Ovary (tissue), 7 donors: ENCODE measurements at regions not wholly inside any gene's neighbourhood (a gene's known extent, or its start where the extent isn't known, plus 50 kb on each side); places are given as distances from the start of the nearest gene placed in this dataset.

Experiments
- DNase-seq, 5 donors: peaks; one replicate each; pipeline ENCODE4 v3.0.0-alpha.2; 2019 to 2020
- H3K27ac ChIP-seq, 2 donors: fragments of 200-600 bp; one replicate each; pipeline versions ENCODE4 v1.5.1 to v1.8.0; 2019 to 2022
- H3K27me3 ChIP-seq: fragments of 200-600 bp; one replicate; pipeline ENCODE4 v1.8.0; 2022
- H3K36me3 ChIP-seq: fragments of 200-600 bp; sonication (generic); one replicate; pipeline ENCODE4 v1.5.1; 2019
- H3K4me1 ChIP-seq: one replicate; pipeline ENCODE4 v1.8.1; 2013; ENCODE audit warnings: mild to moderate bottlenecking, moderate library complexity; ENCODE audit not compliant: insufficient read depth
- H3K4me3 ChIP-seq: fragments of 200-600 bp; sonication (generic); one replicate; pipeline ENCODE4 v1.5.1; 2017
- H3K9me3 ChIP-seq, 2 donors: fragments of 200-600 bp in 1 of 2; sonication (generic) in 1 of 2; one replicate each; pipeline versions ENCODE4 v1.5.1 to v1.8.1; 2013 to 2019; ENCODE audit warnings: mild to moderate bottlenecking in 1 of 2, moderate library complexity in 1 of 2
- EP300 ChIP-seq: sonication (generic); formaldehyde crosslinking; IDR thresholded peaks from one replicate; pipeline ENCODE4 v1.6.1; 2017; ENCODE audit warnings: antibody characterized with exemption
- POLR2A ChIP-seq: fragments of 450-650 bp; IDR thresholded peaks from one replicate; pipeline ENCODE4 v1.6.1; 2017; ENCODE audit warnings: antibody characterized with exemption, mild to moderate bottlenecking, moderate library complexity
- WGBS, 3 donors: extraction: QIAGEN DNeasy Blood & Tissue Kit in 1 of 3; methylation state at CpG; one replicate each; pipeline versions ENCODE4 v1.1.5 to v1.1.7; 2013 to 2017; 5-methylcytosine and 5-hydroxymethylcytosine counted together
- intact Hi-C, 4 donors: fragments of 100-400 bp; cut with DNase I; formaldehyde crosslinking; loops; one replicate each; pipeline versions ENCODE4 v1.11.0 to v1.15.1; 2022 to 2023
- TF ChIP-seq, protein P1 (sequence below), 3 donors: fragments of 450-650 bp in 2 of 3; fragments of 200-600 bp in 1 of 3; IDR thresholded peaks; one replicate each; pipeline versions ENCODE4 v1.5.1 to v1.8.0; 2016 to 2022; ENCODE audit warnings: antibody characterized with exemption in 3 of 3, mild to moderate bottlenecking in 1 of 3
- donor health status: DM: no; HTN: no; CAD: no; lungs with moderate emphysema.
- donor health status: DM: no; HTN: no; CAD: no.
- donor health status: Bipolar disorder and iron deficiency.
- donor health status: DM: no; HTN: no; CAD: no.
- donor health status: DM: yes; HTN: yes; CAD: no.

DNA sequence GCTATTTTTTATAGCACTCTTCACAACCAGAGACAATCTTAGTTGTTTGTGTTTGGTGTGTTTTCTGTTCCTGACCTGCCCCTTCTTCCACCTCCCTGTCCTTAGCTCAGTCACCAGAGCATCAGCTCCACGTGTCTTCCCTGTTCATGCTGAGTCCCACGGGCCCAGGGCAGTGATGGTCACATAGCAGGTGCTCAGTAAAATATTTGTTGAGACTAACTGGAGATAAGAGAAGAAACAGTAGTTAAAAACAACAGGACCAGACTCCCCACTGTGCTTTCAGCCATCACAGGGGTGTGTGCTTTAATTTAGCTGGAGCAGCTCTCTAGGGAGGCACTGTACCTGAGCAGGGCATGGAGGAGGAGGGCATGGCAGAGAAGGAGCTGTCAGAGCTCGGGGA lies 307.3 kb upstream of the ZNF32 start:
- no peak for DNase-seq
- intact Hi-C loops: no loop called here
- Histone ChIP-seq H3K27me3 (no peaks in the 10 kb centered on the region), H3K36me3 (no peaks in the 10 kb centered on the region), H3K27ac (no peak overlapping the region), H3K9me3 (no peaks in the 10 kb centered on the region), H3K4me1 (peaks cover 23% of the 10 kb centered on the region), H3K4me3 (no peak overlapping the region)
- TF ChIP-seq EP300: no peak
- TF ChIP-seq, protein P1, sequence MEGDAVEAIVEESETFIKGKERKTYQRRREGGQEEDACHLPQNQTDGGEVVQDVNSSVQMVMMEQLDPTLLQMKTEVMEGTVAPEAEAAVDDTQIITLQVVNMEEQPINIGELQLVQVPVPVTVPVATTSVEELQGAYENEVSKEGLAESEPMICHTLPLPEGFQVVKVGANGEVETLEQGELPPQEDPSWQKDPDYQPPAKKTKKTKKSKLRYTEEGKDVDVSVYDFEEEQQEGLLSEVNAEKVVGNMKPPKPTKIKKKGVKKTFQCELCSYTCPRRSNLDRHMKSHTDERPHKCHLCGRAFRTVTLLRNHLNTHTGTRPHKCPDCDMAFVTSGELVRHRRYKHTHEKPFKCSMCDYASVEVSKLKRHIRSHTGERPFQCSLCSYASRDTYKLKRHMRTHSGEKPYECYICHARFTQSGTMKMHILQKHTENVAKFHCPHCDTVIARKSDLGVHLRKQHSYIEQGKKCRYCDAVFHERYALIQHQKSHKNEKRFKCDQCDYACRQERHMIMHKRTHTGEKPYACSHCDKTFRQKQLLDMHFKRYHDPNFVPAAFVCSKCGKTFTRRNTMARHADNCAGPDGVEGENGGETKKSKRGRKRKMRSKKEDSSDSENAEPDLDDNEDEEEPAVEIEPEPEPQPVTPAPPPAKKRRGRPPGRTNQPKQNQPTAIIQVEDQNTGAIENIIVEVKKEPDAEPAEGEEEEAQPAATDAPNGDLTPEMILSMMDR (IDR thresholded peaks at IDR 0.05): no peak
- no peak for TF ChIP-seq POLR2A
- 73 to 89% (median 77%) methylated on average over 3 of the region's 3 CpGs for WGBS, 3 donors

DNA sequence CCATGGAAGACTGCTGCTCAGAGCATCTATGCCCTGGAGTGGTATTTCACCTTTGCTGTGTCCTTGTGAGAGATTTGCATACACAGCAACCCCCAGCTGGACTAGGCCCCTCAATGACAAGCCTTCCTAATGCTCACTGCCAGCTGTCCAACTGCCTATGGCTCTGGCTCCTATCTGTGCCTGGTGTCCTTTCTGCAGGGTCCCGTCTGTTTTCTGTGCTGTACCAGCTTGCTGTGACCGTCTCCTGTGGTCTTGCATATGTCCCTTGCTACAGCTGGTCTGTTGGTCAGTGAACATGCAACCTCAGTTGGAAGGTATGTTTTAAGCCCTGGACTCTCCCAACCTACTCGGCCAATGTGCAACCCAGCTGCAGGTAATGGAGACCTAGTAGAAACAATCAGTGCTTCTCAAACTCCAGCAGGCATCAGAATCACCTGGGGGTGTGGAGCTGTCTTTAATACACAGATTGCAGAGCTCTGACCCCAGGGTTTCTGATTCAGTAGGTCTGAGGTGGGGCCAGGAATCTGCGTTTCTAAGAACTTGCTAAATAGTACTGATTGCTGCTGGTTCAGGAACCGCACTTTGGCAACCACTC lies 306.4 kb upstream of the ZNF32 start:
- Histone ChIP-seq H3K4me3 (no peak overlapping the region), H3K4me1 (peaks cover 18% of the 10 kb centered on the region), H3K27ac (no peak overlapping the region), H3K9me3 (no peaks in the 10 kb centered on the region), H3K36me3 (no peaks in the 10 kb centered on the region), H3K27me3 (no peaks in the 10 kb centered on the region)
- TF ChIP-seq POLR2A: no peak
- TF ChIP-seq, protein P1 (IDR thresholded peaks at IDR 0.05): no peak
- TF ChIP-seq EP300: no peak
- intact Hi-C loops: no loop called here
- DNase-seq: no peak
- WGBS, 3 donors: 92 to 94% (median 93%) methylated on average over 5 of the region's 5 CpGs

DNA sequence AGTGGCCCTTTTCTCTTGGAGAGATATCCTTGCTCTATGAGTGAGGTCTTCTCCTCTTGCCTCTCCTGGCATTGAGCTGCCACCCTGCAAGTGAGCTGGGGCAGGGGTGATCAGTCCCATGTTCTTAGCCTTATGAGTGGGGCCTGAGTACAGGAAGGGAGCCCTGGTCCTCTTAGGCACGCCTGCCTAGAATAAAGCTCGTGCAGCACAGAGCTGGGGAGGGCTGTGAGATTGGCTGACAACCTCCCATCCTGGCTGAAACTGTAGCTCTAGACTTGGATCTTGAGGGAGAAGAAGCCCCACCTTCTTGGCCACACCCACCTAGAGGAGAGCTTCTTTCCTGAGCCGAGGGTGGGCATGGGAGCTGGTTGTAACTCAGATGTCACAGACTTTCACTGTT lies 305.0 kb upstream of the ZNF32 start:
- Histone ChIP-seq H3K4me1 (peaks cover 7% of the 10 kb centered on the region), H3K27me3 (no peaks in the 10 kb centered on the region), H3K4me3 (no peak overlapping the region), H3K36me3 (no peaks in the 10 kb centered on the region), H3K27ac (no peak overlapping the region), H3K9me3 (no peaks in the 10 kb centered on the region)
- WGBS, 3 donors: 57 to 81% (median 80%) methylated on average over 3 of the region's 3 CpGs
- DNase-seq: no peak
- intact Hi-C loops: no loop called here
- TF ChIP-seq EP300 (no peak), POLR2A (no peak)
- TF ChIP-seq, protein P1 (IDR thresholded peaks at IDR 0.05): no peak

DNA sequence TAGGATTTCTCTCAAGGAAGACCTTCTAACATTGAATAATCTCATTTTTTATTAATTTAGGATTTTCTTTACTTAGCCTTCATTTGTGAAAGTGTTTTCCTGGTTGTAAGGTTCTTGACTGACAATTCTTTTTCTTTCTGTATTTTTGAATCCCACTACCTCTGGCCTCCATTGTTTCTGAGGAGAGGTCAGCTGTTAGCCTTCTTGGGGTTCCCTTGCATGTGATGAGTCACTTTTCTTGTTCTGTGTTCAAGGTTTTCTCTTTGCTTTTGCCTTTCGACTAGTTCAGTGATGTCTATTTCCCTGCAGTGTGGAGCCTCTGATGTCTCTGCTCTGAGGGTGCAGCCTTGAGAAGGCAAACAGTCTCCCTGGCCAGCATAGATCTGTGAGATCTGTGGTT lies 304.1 kb upstream of the ZNF32 start:
- Histone ChIP-seq H3K4me1 (no peaks in the 10 kb centered on the region), H3K9me3 (no peaks in the 10 kb centered on the region), H3K27ac (no peak overlapping the region), H3K4me3 (no peak overlapping the region), H3K36me3 (no peaks in the 10 kb centered on the region), H3K27me3 (no peaks in the 10 kb centered on the region)
- no peak for DNase-seq
- TF ChIP-seq EP300: no peak
- TF ChIP-seq, protein P1 (IDR thresholded peaks at IDR 0.05): no peak
- TF ChIP-seq POLR2A: no peak
- 96 to 100% (median 97%) methylated on average over 1 of the region's 1 CpG for WGBS, 3 donors
- intact Hi-C loops: no loop called here
